Endothelial cell of umbilical vein (primary cell): ENCODE measurements at regions not wholly inside any gene's neighbourhood (a gene's known extent, or its start where the extent isn't known, plus 50 kb on each side); places are given as distances from the start of the nearest gene placed in this dataset.

Experiments
- BruUV-seq: library from RNA; stranded (reverse); fragments of 400-500 nt; replicated peaks from 2 replicates; lab custom pipeline; 2021; lab: Mats Ljungman, UMichigan
- CTCF ChIA-PET: fragments of 300-600, 350-600 bp; sonication (Branson Sonifier 250); formaldehyde crosslinking; loops from one replicate; lab custom pipeline; 2021; ENCODE audit warnings: antibody characterized with exemption, inconsistent platforms; lab: Charles Lee
- POLR2A ChIA-PET: fragments of 300-600, 350-600 bp; sonication (Branson Sonifier 250); formaldehyde crosslinking; loops from one replicate; lab custom pipeline; 2021; ENCODE audit warnings: antibody characterized with exemption, inconsistent platforms; lab: Charles Lee
- DNase-seq: peaks from one replicate; pipeline ENCODE4 v3.0.0-alpha.2; 2011; ENCODE audit warnings: low read depth, low spot score
- FAIRE-seq: peaks from 2 replicates; lab custom pipeline; 2011; peaks lifted over from hg19 to GRCh38; lab: Jason Lieb, UNC
- H2AFZ ChIP-seq: 2 replicates; pipeline ENCODE4 v1.6.0; 2012; ENCODE audit warnings: low read depth, low read length, control low read depth, inconsistent platforms
- H3K27ac ChIP-seq: 2 replicates; pipeline ENCODE4 v1.5.1; 2011; ENCODE audit warnings: low read depth, mild to moderate bottlenecking, control low read depth, low read length, moderate library complexity; ENCODE audit not compliant: insufficient read depth
- H3K27me3 ChIP-seq, 2 experiments: 2 replicates each; pipeline versions ENCODE4 v1.6.0 to v1.6.1; 2011; ENCODE audit warnings: low read length in 2 of 2, mixed read lengths in 1 of 2; ENCODE audit not compliant: control insufficient read depth in 2 of 2, insufficient read depth in 2 of 2
- H3K36me3 ChIP-seq, 2 experiments: 2 replicates in 1 of 2; 3 replicates in 1 of 2; pipeline ENCODE4 v1.5.1; 2011; ENCODE audit warnings: low read length in 2 of 2, mild to moderate bottlenecking in 1 of 2, moderate library complexity in 1 of 2; ENCODE audit not compliant: control insufficient read depth in 2 of 2, insufficient read depth in 2 of 2; ENCODE audit errors: extremely low read depth in 1 of 2
- H3K4me1 ChIP-seq: 3 replicates; pipeline ENCODE4 v1.5.1; 2011; ENCODE audit warnings: mild to moderate bottlenecking, low read length; ENCODE audit not compliant: control insufficient read depth, insufficient read depth; ENCODE audit errors: extremely low read depth
- H3K4me2 ChIP-seq: 2 replicates; pipeline ENCODE4 v1.6.1; 2011; ENCODE audit warnings: low read length, control low read depth, mixed read lengths; ENCODE audit not compliant: insufficient read depth
- H3K4me3 ChIP-seq, 3 experiments: fragments of 200-600 bp in 1 of 3; sonication (generic), shearing (Covaris generic) in 1 of 3; replicated peaks in 1 of 3; 2 replicates each; pipeline ENCODE4 v1.5.1; 2011 to 2016; ENCODE audit warnings: control low read depth in 3 of 3, low read length in 3 of 3, mild to moderate bottlenecking in 2 of 3, inconsistent platforms in 1 of 3, low read depth in 1 of 3, moderate library complexity in 1 of 3; ENCODE audit not compliant: insufficient read depth in 1 of 3
- H3K79me2 ChIP-seq: 2 replicates; pipeline ENCODE4 v1.6.0; 2012; ENCODE audit warnings: low read length, inconsistent platforms; ENCODE audit not compliant: control insufficient read depth, insufficient read depth
- H3K9ac ChIP-seq: replicated peaks from 2 replicates; pipeline ENCODE3; 2011; ENCODE audit warnings: low read length, control low read depth; ENCODE audit not compliant: insufficient read depth; ENCODE audit errors: extremely low read depth
- H3K9me1 ChIP-seq: replicated peaks from 3 replicates; pipeline ENCODE4 v1.6.0; 2011; ENCODE audit warnings: mild to moderate bottlenecking, low read length; ENCODE audit not compliant: control insufficient read depth, insufficient read depth; ENCODE audit errors: extremely low read depth
- H3K9me3 ChIP-seq: replicated peaks from 2 replicates; pipeline ENCODE4 v1.5.1; 2012; ENCODE audit warnings: low read length, inconsistent platforms; ENCODE audit not compliant: control insufficient read depth, insufficient read depth
- H4K20me1 ChIP-seq: replicated peaks from 2 replicates; pipeline ENCODE3; 2011; ENCODE audit warnings: mild to moderate bottlenecking, low read length; ENCODE audit not compliant: control insufficient read depth, insufficient read depth; ENCODE audit errors: extremely low read depth
- EZH2 ChIP-seq: IDR thresholded peaks from 2 replicates; pipeline ENCODE4 v1.6.1; 2012; ENCODE audit warnings: borderline replicate concordance, low read depth, mild to moderate bottlenecking, moderate library complexity, low read length, inconsistent platforms; ENCODE audit not compliant: severe bottlenecking
- FOS ChIP-seq: IDR thresholded peaks from 2 replicates; pipeline ENCODE4 v1.6.1; 2011; ENCODE audit warnings: mild to moderate bottlenecking, low read length, moderate library complexity, borderline replicate concordance; ENCODE audit not compliant: insufficient read depth
- GATA2 ChIP-seq: IDR thresholded peaks from 2 replicates; pipeline ENCODE4 v1.7.0; 2011; ENCODE audit warnings: low read depth, mild to moderate bottlenecking, moderate library complexity, mixed read lengths, low read length; ENCODE audit not compliant: insufficient read length, insufficient read depth
- JUN ChIP-seq: IDR thresholded peaks from 2 replicates; pipeline ENCODE4 v1.6.1; 2011; ENCODE audit warnings: borderline replicate concordance, low read depth; ENCODE audit not compliant: insufficient read length, insufficient read depth
- MYC ChIP-seq: IDR thresholded peaks from one replicate; pipeline ENCODE4 v1.6.1; 2011; ENCODE audit warnings: mild to moderate bottlenecking, low read depth, low read length
- POLR2A ChIP-seq: IDR thresholded peaks from 2 replicates; pipeline ENCODE4 v1.6.1; 2012; ENCODE audit warnings: low read depth, mild to moderate bottlenecking, control low read depth, low read length
- POLR2AphosphoS5 ChIP-seq: IDR thresholded peaks from 2 replicates; pipeline ENCODE4 v1.6.1; 2012; ENCODE audit warnings: low read depth, mild to moderate bottlenecking, control low read depth, low read length, moderate library complexity; ENCODE audit not compliant: insufficient read depth
- dilution Hi-C: fragments of 300-500 bp; cut with MboI; formaldehyde crosslinking; loops from one replicate; pipeline ENCODE4 v1.15.0; 2019; ENCODE audit warnings: low sequenced_read_pairs; ENCODE audit not compliant: extremely low pct_ligation_motif_present
- intact Hi-C: fragments of 100-400 bp; cut with micrococcal nuclease; formaldehyde crosslinking; loops from one replicate; pipeline ENCODE4 v1.10.0; 2022
- TF ChIP-seq, protein P1 (sequence below): IDR thresholded peaks from 2 replicates; pipeline ENCODE4 v1.6.1; 2011; ENCODE audit not compliant: insufficient read depth, insufficient read length
- TF ChIP-seq, protein P2 (sequence below), 2 donors: IDR thresholded peaks; 1 replicate in 1 of 2; 2 replicates in 1 of 2; pipeline ENCODE4 v1.5.1; 2011; ENCODE audit warnings: low read length in 2 of 2, mild to moderate bottlenecking in 2 of 2, moderate library complexity in 2 of 2, control low read depth in 1 of 2, inconsistent platforms in 1 of 2, low read depth in 1 of 2; ENCODE audit not compliant: insufficient read depth in 1 of 2; ENCODE audit errors: extremely low read depth in 1 of 2

DNA sequence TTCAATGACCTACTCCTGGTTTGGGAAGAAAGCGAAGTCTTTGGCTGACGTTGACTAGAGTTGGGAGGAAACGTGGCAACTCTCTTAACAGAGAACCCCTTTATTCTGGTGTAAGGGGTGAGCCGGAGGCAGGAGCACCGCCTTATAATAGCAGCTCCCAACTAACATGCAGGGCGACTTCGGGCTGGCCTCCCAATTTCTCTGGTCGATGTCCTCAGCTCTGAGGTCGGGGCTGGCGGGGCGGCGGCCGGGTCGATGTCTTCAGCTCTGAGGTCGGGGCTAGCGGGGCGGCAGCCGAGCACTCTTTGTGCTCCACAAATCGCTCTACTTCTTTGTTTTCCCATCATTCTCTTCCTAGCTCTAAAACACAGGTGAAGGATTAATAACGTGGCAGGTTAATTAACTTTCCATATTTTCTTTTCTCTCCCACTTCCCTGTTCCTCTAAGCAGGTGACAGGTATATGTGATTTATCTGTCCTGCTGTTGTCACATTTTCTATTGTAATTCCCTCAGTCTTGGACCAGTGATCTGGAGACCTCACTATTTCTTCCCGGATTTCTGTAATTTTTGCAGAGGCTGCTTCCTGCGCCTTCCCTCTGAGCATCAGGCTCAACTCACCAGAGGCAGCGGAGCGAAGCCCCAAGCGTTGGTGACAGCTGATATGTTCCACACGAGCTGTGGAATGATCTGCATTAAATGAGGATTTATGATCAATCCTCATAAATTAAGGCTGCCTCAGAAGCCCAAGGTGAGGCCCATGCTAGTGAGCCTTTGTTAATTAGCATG is 64.3 kb downstream of the ACKR3 start:
- no peak for FAIRE-seq
- BruUV-seq = no TSS peak
- CTCF ChIA-PET = interaction anchor here (1.3 kb wide), 1 partner anchor 391 kb away, joined by 3 read pairs; no protein-coding TSS in a partner anchor

DNA sequence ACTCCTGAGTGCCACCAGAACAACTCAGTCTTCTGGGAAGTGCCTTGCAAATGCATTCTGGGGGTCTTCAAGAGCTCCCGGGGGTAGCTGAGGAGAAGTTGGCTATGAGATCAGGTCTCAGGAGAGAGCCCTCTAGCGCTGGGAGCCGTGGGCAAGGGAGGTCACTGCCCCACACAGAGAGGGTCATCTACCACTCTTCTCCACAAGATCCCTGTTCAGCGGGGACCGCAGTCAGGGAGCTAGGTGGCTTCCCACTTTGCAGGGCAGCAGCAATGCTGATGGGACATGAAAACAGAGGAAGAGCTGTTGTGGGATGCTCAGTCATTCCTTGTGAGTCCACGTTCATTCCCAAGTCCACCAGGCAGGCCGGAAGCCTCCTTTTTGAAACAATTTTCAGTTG is 66.6 kb downstream of the ACKR3 start:
- no peaks in the 10 kb centered on the region for H3K79me2 ChIP-seq
- intact Hi-C loops (no loop called here), dilution Hi-C loops (no loop called here)
- DNase-seq = no peak
- H3K27ac ChIP-seq = no peak overlapping the region
- H3K9me1 ChIP-seq = no peaks in the 10 kb centered on the region
- TF ChIP-seq POLR2A (no peak), FOS (no peak), POLR2AphosphoS5 (no peak), EZH2 (no peak), JUN (no peak), GATA2 (no peak), MYC (no peak)
- TF ChIP-seq, protein P1, sequence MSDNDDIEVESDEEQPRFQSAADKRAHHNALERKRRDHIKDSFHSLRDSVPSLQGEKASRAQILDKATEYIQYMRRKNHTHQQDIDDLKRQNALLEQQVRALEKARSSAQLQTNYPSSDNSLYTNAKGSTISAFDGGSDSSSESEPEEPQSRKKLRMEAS = no peak
- TF ChIP-seq, protein P2, sequence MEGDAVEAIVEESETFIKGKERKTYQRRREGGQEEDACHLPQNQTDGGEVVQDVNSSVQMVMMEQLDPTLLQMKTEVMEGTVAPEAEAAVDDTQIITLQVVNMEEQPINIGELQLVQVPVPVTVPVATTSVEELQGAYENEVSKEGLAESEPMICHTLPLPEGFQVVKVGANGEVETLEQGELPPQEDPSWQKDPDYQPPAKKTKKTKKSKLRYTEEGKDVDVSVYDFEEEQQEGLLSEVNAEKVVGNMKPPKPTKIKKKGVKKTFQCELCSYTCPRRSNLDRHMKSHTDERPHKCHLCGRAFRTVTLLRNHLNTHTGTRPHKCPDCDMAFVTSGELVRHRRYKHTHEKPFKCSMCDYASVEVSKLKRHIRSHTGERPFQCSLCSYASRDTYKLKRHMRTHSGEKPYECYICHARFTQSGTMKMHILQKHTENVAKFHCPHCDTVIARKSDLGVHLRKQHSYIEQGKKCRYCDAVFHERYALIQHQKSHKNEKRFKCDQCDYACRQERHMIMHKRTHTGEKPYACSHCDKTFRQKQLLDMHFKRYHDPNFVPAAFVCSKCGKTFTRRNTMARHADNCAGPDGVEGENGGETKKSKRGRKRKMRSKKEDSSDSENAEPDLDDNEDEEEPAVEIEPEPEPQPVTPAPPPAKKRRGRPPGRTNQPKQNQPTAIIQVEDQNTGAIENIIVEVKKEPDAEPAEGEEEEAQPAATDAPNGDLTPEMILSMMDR (IDR thresholded peaks at IDR 0.05; ENCODE audit: extremely low read depth in 1 of 2, insufficient read depth in 1 of 2, low read depth in 1 of 2, low read length in 2 of 2) = no peak
- no peak overlapping the region for H3K4me3 ChIP-seq
- no peak overlapping the region for H2AFZ ChIP-seq
- H3K27me3 ChIP-seq = no peaks in the 10 kb centered on the region
- no peak overlapping the region for H3K9ac ChIP-seq
- H3K36me3 ChIP-seq = no peaks in the 10 kb centered on the region
- H3K4me1 ChIP-seq = no peaks in the 10 kb centered on the region
- ChIA-PET POLR2A (no interaction called here), CTCF (no interaction called here)
- no TSS peak for BruUV-seq
- FAIRE-seq = no peak
- H3K4me2 ChIP-seq = no peak overlapping the region
- H4K20me1 ChIP-seq = no peaks in the 10 kb centered on the region
- no peaks in the 10 kb centered on the region for H3K9me3 ChIP-seq

More for the DNA sequence above, 64.3 kb downstream of the ACKR3 start:
- H2AFZ ChIP-seq = no peak overlapping the region
- H3K27ac ChIP-seq = no peak overlapping the region
- H4K20me1 ChIP-seq = no peaks in the 10 kb centered on the region
- intact Hi-C loops = no loop called here
- dilution Hi-C loops = no loop called here
- no peaks in the 10 kb centered on the region for H3K4me1 ChIP-seq
- H3K9me3 ChIP-seq = no peaks in the 10 kb centered on the region
- no peak overlapping the region for H3K9ac ChIP-seq
- no peaks in the 10 kb centered on the region for H3K36me3 ChIP-seq
- no peak overlapping the region for H3K4me2 ChIP-seq
- no peaks in the 10 kb centered on the region for H3K27me3 ChIP-seq
- DNase-seq = no peak
- TF ChIP-seq MYC (no peak), POLR2AphosphoS5 (no peak), EZH2 (no peak), GATA2 (no peak)
- TF ChIP-seq, protein P1 = no peak
- POLR2A ChIA-PET = no interaction called here
- H3K79me2 ChIP-seq = no peaks in the 10 kb centered on the region
- no peak overlapping the region for H3K4me3 ChIP-seq
- H3K9me1 ChIP-seq = no peaks in the 10 kb centered on the region
